Mesenchymal stem cell (in vitro differentiated cells and primary cell): ENCODE measurements at regions not wholly inside any gene's neighbourhood (a gene's known extent, or its start where the extent isn't known, plus 50 kb on each side); places are given as distances from the start of the nearest gene placed in this dataset.

Experiments
- DNase-seq: peaks from one replicate; pipeline ENCODE4 v3.0.0-alpha.2; 2013
- H2AFZ ChIP-seq: one replicate; pipeline ENCODE4 v1.6.1; 2013; ENCODE audit warnings: low read depth, mild to moderate bottlenecking, control low read depth, inconsistent platforms, low read length, moderate library complexity
- H2AK5ac ChIP-seq: 2 replicates; pipeline ENCODE4 v1.6.1; 2013; ENCODE audit warnings: low read length, moderate library complexity, mild to moderate bottlenecking, inconsistent platforms; ENCODE audit not compliant: severe bottlenecking
- H2BK120ac ChIP-seq: one replicate; pipeline ENCODE4 v1.6.1; 2013; ENCODE audit warnings: low read depth, mild to moderate bottlenecking, inconsistent platforms, low read length, moderate library complexity
- H2BK12ac ChIP-seq, 2 experiments: one replicate each; pipeline ENCODE4 v1.6.1; 2013; ENCODE audit warnings: inconsistent platforms in 2 of 2, low read length in 2 of 2, mild to moderate bottlenecking in 2 of 2, moderate library complexity in 2 of 2, control low read depth in 1 of 2
- H2BK15ac ChIP-seq: one replicate; pipeline ENCODE4 v1.6.1; 2013; ENCODE audit warnings: mild to moderate bottlenecking, low read depth, inconsistent platforms; ENCODE audit not compliant: poor library complexity, severe bottlenecking
- H2BK5ac ChIP-seq: 2 replicates; pipeline ENCODE4 v1.6.1; 2013; ENCODE audit warnings: low read depth, mild to moderate bottlenecking, low read length, control low read depth, inconsistent platforms; ENCODE audit not compliant: poor library complexity, severe bottlenecking
- H3K14ac ChIP-seq, 2 experiments: one replicate each; pipeline ENCODE4 v1.6.1; 2013; ENCODE audit warnings: inconsistent platforms in 2 of 2, low read length in 2 of 2, control low read depth in 1 of 2, mild to moderate bottlenecking in 1 of 2, moderate library complexity in 1 of 2
- H3K18ac ChIP-seq, 2 experiments: one replicate each; pipeline ENCODE4 v1.6.1; 2013; ENCODE audit warnings: inconsistent platforms in 2 of 2, low read length in 2 of 2, control low read depth in 1 of 2, low read depth in 1 of 2, mild to moderate bottlenecking in 1 of 2
- H3K23ac ChIP-seq, 2 experiments: one replicate each; pipeline ENCODE4 v1.6.1; 2013; ENCODE audit warnings: inconsistent platforms in 2 of 2, low read length in 2 of 2, mild to moderate bottlenecking in 2 of 2, moderate library complexity in 2 of 2, control low read depth in 1 of 2
- H3K27ac ChIP-seq: 2 replicates; pipeline ENCODE4 v1.5.1; 2013; ENCODE audit warnings: mild to moderate bottlenecking, moderate library complexity, low read length, control low read depth, inconsistent platforms; ENCODE audit not compliant: poor library complexity, severe bottlenecking
- H3K27me3 ChIP-seq, 2 experiments: 2 replicates each; pipeline versions ENCODE4 v1.6.1 to v1.7.0; 2013; ENCODE audit warnings: low read length in 2 of 2, mild to moderate bottlenecking in 2 of 2, moderate library complexity in 2 of 2, control low read depth in 1 of 2, inconsistent platforms in 1 of 2; ENCODE audit not compliant: control insufficient read depth in 1 of 2, insufficient read depth in 1 of 2
- H3K36me3 ChIP-seq, 2 experiments: 2 replicates each; pipeline versions ENCODE4 v1.6.1 to v1.7.0; 2013; ENCODE audit warnings: low read length in 2 of 2, control low read depth in 1 of 2, inconsistent platforms in 1 of 2, low read depth in 1 of 2, mild to moderate bottlenecking in 1 of 2; ENCODE audit not compliant: insufficient read depth in 2 of 2, control insufficient read depth in 1 of 2
- H3K4ac ChIP-seq, 2 experiments: one replicate each; pipeline ENCODE4 v1.6.1; 2013; ENCODE audit warnings: inconsistent platforms in 2 of 2, low read length in 2 of 2, mild to moderate bottlenecking in 2 of 2, moderate library complexity in 2 of 2, control low read depth in 1 of 2, low read depth in 1 of 2
- H3K4me1 ChIP-seq: 2 replicates; pipeline ENCODE4 v1.6.1; 2013; ENCODE audit warnings: low read depth, low read length, control low read depth; ENCODE audit not compliant: control insufficient read depth, insufficient read depth
- H3K4me2 ChIP-seq: 2 replicates; pipeline ENCODE4 v1.6.1; 2013; ENCODE audit warnings: low read length, mild to moderate bottlenecking, inconsistent platforms; ENCODE audit not compliant: poor library complexity, severe bottlenecking
- H3K4me3 ChIP-seq, 2 experiments: 2 replicates each; pipeline versions ENCODE4 v1.5.1 to v1.7.0; 2013; ENCODE audit warnings: low read length in 2 of 2, mild to moderate bottlenecking in 2 of 2, control low read depth in 1 of 2, low read depth in 1 of 2; ENCODE audit not compliant: insufficient read depth in 1 of 2
- H3K79me1 ChIP-seq: replicated peaks from 2 replicates; pipeline ENCODE4 v1.6.1; 2013; ENCODE audit warnings: mild to moderate bottlenecking, control low read depth, low read length, inconsistent platforms; ENCODE audit not compliant: poor library complexity, severe bottlenecking
- H3K9ac ChIP-seq: 2 replicates; pipeline ENCODE4 v1.7.0; 2013; ENCODE audit warnings: mild to moderate bottlenecking, low read length, moderate library complexity
- H3K9me3 ChIP-seq: 2 replicates; pipeline ENCODE4 v1.7.0; 2013; ENCODE audit warnings: mild to moderate bottlenecking, low read length; ENCODE audit not compliant: control insufficient read depth
- H4K8ac ChIP-seq: one replicate; pipeline ENCODE4 v1.6.1; 2013; ENCODE audit warnings: inconsistent platforms, mild to moderate bottlenecking, low read length, moderate library complexity
- H4K91ac ChIP-seq: one replicate; pipeline ENCODE4 v1.6.1; 2013; ENCODE audit warnings: mild to moderate bottlenecking, low read length, inconsistent platforms
- WGBS: methylation state at CpG from one replicate; pipeline ENCODE4 v1.1.7; 2013; ENCODE audit warnings: mixed read lengths; 5-methylcytosine and 5-hydroxymethylcytosine counted together

DNA sequence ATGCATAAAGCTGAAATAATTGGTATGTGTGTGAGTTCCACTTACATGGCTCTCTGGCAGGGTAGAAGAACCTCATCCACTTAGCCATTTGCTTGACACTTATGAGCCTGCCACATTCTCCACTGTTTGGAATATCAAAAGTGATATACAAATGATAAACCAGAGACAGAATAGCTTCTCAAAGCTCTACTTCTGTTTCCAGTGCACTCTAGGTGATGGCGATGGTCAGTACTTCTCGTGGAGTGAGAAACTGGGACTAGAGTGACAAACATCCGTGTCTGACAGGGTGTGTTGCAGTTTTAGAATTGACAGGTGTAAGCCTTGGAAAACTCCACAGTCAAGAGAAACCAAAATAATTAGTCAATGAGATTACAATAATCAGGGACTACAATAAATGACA, 935.8 kb upstream of the TYRP1 start:
- WGBS = 89% methylated on average over 3 of the region's 3 CpGs
- Histone ChIP-seq H2BK15ac (no peak overlapping the region), H3K14ac (no peak overlapping the region), H2BK120ac (no peak overlapping the region), H3K36me3 (no peaks in the 10 kb centered on the region), H3K4me1 (no peaks in the 10 kb centered on the region), H2BK12ac (no peak overlapping the region), H3K18ac (no peak overlapping the region), H2AK5ac (no peak overlapping the region), H4K91ac (no peak overlapping the region), H3K27me3 (no peaks in the 10 kb centered on the region), H2AFZ (no peak overlapping the region), H3K27ac (no peak overlapping the region), H3K4me3 (no peak overlapping the region), H2BK5ac (no peak overlapping the region), H3K79me1 (no peaks in the 10 kb centered on the region), H3K9me3 (peaks cover 5% of the 10 kb centered on the region), H4K8ac (no peak overlapping the region), H3K4me2 (no peak overlapping the region), H3K4ac (no peak overlapping the region), H3K9ac (no peak overlapping the region), H3K23ac (no peak overlapping the region)
- DNase-seq = no peak

DNA sequence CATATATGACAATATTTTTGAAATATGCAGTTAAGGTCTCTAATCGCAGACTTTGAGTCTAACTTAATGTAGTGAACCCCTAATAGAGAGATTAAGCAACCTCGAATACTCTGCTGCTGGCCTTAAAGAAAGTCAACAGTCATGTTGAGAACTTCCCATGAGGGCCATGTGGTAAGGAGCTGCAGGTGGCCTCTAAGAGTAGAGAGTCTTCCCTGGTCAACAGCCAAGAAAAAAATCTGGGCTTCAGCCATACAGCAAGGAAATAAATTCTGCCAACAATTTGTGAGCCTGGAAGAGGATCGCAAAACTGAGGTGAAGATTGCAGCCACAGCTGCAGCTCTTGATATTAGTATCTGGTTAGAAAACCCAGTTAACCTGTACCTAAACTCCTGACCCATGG, 935.2 kb upstream of the TYRP1 start:
- H2BK5ac ChIP-seq = no peak overlapping the region
- DNase-seq = no peak
- no peak overlapping the region for H3K18ac ChIP-seq
- H4K91ac ChIP-seq = no peak overlapping the region
- H3K36me3 ChIP-seq = no peaks in the 10 kb centered on the region
- no peak overlapping the region for H3K23ac ChIP-seq
- H3K9me3 ChIP-seq = peaks cover 5% of the 10 kb centered on the region
- H3K4me2 ChIP-seq = no peak overlapping the region
- H3K27ac ChIP-seq = no peak overlapping the region
- H2AK5ac ChIP-seq = no peak overlapping the region
- no peak overlapping the region for H2BK12ac ChIP-seq
- H3K4me1 ChIP-seq = no peaks in the 10 kb centered on the region
- H3K4me3 ChIP-seq = no peak overlapping the region
- WGBS = 97% methylated on average over 3 of the region's 3 CpGs
- H2BK15ac ChIP-seq = no peak overlapping the region
- no peak overlapping the region for H4K8ac ChIP-seq
- no peak overlapping the region for H2BK120ac ChIP-seq
- no peak overlapping the region for H3K9ac ChIP-seq
- no peak overlapping the region for H3K4ac ChIP-seq
- H3K79me1 ChIP-seq = no peaks in the 10 kb centered on the region
- no peaks in the 10 kb centered on the region for H3K27me3 ChIP-seq
- no peak overlapping the region for H2AFZ ChIP-seq
- H3K14ac ChIP-seq = no peak overlapping the region

DNA sequence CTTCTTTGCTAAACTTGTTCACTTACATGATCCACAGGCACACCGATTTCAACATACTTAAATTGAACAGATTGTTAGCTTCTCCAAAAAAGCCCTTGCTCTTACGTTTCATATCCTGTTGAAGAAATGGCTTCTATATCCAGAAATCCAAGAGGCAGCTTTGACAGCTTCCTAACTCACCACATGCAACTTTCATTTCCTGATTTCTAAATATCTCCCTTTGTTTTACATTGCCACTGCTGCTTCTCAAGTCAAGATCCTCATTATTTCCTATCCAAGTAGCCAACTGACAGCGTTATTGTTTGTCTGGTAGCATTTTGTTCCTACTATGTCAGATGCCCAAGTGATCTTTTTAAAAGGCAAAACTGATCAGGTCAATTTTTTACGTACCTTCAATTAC, 913.2 kb upstream of the TYRP1 start:
- no peak overlapping the region for H3K14ac ChIP-seq
- no peak overlapping the region for H4K8ac ChIP-seq
- H2BK15ac ChIP-seq = no peak overlapping the region
- H3K4me1 ChIP-seq = no peaks in the 10 kb centered on the region
- H3K4me2 ChIP-seq = no peak overlapping the region
- no peak overlapping the region for H2BK120ac ChIP-seq
- H3K9me3 ChIP-seq = peaks cover 5% of the 10 kb centered on the region
- no peak overlapping the region for H3K27ac ChIP-seq
- no peak overlapping the region for H3K9ac ChIP-seq
- no peak overlapping the region for H3K18ac ChIP-seq
- no peaks in the 10 kb centered on the region for H3K27me3 ChIP-seq
- H3K79me1 ChIP-seq = no peaks in the 10 kb centered on the region
- no peak overlapping the region for H3K4ac ChIP-seq
- H3K23ac ChIP-seq = no peak overlapping the region
- no peak overlapping the region for H4K91ac ChIP-seq
- 82% methylated on average over 4 of the region's 4 CpGs for WGBS
- H2BK12ac ChIP-seq = no peak overlapping the region
- H2AK5ac ChIP-seq = no peak overlapping the region
- H2BK5ac ChIP-seq = no peak overlapping the region
- H2AFZ ChIP-seq = no peak overlapping the region
- H3K36me3 ChIP-seq = no peaks in the 10 kb centered on the region
- no peak for DNase-seq
- no peak overlapping the region for H3K4me3 ChIP-seq

DNA sequence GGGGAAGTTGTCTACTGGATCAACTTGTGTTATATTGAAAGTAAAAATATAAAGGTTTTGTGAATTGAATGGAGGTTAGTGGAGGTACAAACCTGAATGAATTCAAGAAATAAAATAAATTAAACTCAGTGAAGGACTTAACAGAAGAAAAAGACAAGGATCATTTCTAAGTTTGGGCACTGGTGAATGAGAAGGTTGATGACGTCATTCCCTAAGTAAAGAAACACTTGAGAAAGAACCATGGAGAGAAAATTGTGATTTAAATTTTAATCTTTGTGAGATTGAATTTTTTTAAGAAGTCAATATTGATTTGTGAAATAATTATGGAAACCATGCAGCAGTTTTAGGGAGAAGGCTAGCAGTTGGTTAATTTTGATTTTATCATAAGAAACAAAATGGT, 900.3 kb upstream of the TYRP1 start:
- Histone ChIP-seq H2BK15ac (no peak overlapping the region), H2AFZ (no peak overlapping the region), H3K4me2 (no peak overlapping the region), H4K91ac (no peak overlapping the region), H3K27ac (no peak overlapping the region), H3K9ac (no peak overlapping the region), H3K23ac (no peak overlapping the region), H2BK12ac (no peak overlapping the region), H2AK5ac (no peak overlapping the region), H3K4me3 (no peak overlapping the region), H3K4me1 (no peaks in the 10 kb centered on the region), H3K18ac (no peak overlapping the region), H3K36me3 (no peaks in the 10 kb centered on the region), H3K14ac (no peak overlapping the region), H3K9me3 (peaks cover 4% of the 10 kb centered on the region), H3K4ac (no peak overlapping the region), H3K79me1 (no peaks in the 10 kb centered on the region), H2BK5ac (no peak overlapping the region), H3K27me3 (no peaks in the 10 kb centered on the region), H4K8ac (no peak overlapping the region), H2BK120ac (no peak overlapping the region)
- 95% methylated on average over 1 of the region's 1 CpG for WGBS
- DNase-seq = no peak
